ENCODE measurements at regions not wholly inside any gene's neighbourhood (a gene's known extent, or its start where the extent isn't known, plus 50 kb on each side); places are given as distances from the start of the nearest gene placed in this dataset.

- no peak for DNase-seq (ENCODE audit: low read depth)
Observed at GRCh38 chr6:15194453-15194852, 51.4 kb upstream of the JARID2 start.

Data from myocyte (in vitro differentiated cells).